Glomerular endothelial cell (primary cell): ENCODE measurements at regions not wholly inside any gene's neighbourhood (a gene's known extent, or its start where the extent isn't known, plus 50 kb on each side); places are given as distances from the start of the nearest gene placed in this dataset.
"Not testable (repeated sequence)": the region's sequence is repeated elsewhere in the genome, so short reads cannot be mapped to it uniquely, and the experiment has no call there.

ENCODE experiments used
- DNase-seq: peaks from one replicate; pipeline ENCODE4 v3.0.0-alpha.2; 2011; ENCODE audit warnings: low read depth, low spot score; ENCODE audit errors: extremely low read depth

DNA sequence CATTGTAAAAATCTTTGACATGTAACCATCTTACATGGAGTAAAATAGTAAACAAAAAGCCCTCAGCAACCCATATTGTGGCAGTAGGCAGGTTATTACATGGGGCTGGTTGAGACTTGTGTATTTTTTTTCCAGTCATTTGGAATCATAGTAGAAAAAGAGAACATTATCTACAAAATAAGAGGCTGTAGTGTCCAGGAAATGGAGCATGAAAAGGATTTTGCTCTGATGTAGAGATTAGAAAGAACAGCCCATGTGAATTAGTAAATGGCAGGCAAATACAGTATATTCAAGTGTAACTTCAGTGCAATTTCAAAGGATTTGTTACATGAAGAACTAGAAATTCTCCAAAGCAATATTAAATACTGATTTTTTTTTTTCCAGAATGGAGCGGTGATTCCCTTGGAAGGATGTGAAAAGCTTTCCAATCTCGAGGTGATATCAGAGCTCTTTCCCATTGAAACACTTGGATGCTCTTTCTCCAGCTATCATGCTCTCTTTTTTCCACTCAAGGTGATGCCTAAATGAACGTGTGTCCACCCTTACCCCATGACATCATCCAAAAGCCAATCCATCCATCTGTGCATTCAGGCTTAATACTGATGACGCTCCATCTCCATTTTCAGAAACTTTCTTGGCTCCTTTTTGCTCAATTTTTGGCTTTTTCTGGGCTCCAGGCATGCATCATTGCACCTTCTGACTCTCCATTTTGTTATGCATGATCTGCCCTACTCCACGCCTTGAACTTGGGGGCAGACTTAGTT is 1034.7 kb downstream of the TYW1 start:
- no peak for DNase-seq

DNA sequence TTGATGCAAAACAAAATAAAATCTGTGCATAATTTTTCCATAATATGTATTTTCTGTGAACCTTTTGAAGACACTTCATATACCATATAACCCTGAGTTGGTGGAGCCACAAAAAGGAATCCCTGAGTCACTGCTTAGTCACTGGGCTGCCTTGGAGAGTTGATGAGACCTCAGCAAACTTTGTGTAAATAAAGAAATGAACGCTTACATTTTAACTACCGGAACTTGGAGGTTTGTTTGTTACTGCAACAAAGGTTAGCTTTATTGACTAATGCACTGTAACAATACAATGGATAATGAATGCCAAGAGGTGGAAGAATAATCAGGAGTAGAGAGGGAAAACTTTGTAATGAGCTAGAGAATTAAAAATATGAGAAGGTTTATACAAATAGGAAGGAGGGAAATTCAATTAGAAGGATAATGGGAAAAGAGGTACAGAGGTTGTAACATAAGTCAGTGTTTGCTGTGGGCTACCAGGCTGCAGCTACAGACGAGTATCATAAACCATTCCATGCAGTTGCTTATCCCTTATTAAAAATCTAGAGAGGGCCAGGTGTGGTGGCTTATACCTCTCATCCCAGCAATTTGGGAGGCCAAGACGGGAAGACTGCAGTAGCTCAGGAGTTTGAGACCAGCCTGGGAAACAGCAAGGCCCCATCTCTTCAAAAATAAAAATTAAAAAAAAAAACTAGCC is 1042.1 kb downstream of the TYW1 start:
- DNase-seq: no peak

DNA sequence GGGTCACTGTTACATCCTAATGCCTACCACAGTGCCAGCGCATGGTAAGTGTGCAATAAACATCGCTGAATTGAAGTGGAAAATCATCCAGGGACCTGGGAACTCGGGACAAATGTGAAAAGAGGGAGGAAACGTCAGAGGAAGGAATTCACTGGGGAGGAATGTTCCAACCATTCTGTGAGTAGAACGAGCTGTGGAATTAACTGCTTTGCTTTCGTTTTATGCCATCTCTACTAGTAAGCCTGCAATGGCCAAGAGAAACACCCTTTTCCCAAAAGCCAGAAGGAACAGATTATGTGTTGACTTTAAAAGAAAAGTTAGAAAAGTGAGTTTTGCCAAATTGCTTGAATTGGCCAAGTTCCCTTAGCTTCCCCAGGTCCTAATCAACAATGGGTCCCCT is 1044.9 kb downstream of the TYW1 start:
- DNase-seq: no peak

DNA sequence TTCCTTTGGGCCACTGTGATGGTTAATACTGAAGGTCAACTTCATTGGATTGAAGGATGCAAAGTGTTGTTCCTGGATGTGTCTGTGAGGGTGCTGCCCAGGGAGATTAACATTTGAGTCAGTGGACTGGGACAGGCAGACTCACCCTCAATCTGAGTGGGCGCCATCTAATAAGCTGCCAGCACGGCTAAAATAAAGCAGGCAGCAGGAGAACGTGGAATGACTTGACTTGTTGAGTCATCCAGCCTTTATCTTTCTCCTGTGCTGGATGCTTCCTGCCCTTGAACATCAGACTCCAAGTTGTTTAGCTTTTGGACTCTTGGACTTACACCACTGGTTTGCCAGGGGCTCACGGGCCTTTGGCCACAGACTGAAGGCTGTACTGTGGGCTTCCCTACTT is 1046.9 kb downstream of the TYW1 start:
- no peak for DNase-seq

DNA sequence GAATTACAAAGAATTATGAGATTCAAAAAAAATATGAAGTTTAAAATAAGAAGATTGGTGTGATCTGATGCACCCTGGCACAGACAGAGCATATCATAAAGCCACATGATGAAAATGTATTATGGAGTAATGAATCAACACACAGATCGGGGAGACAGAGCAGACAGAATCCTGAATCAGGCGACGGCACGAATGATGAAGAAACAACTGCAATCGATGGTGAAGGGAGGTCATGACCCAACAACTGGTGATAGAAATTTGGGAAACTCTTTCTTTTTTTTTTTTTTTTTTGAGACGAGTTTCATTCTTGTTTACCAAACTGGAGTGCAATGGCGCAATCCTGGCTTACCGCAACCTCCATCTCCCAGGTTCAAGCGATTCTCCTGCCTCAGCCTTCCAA is 1054.0 kb downstream of the TYW1 start:
- no peak for DNase-seq

DNA sequence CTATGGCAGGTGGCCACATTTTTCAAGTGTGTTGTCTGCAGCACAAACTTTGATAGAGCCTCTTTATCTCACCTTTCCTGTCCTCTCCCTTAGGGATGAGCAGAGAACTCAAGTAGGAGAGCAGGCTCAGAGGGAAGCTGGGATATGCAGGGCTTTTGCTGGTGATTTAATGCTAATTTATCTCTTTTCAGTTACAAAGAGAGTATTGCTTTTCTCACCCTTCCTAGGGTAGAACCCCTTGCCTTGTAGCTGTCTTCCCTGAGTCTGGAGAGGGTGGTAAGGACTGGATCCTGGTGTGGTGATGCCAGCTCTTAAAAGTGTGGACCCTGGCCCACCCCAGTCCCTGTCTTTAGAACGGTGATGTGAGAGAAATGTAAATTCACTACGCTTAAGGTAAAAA is 1061.4 kb downstream of the TYW1 start:
- no peak for DNase-seq

DNA sequence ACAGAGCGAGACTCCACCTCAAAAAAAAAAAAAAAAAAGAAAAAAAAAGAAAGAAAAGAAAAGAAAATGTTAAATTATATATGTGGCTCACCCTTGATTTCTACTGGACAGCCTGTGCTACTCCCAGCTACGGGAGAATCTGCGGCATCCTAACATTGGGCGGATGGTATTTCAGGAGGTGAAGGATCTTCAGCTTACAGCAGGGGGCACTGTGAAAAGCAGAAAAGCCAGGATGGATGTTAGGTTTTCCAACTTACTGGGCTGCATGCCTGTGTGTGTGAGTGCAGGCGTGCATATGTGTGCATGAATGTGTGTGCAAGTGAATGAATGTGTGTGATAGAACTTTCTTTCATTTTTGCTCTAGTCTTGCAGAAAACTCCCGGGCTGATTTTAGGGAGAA is 1066.5 kb downstream of the TYW1 start:
- DNase-seq: no peak

DNA sequence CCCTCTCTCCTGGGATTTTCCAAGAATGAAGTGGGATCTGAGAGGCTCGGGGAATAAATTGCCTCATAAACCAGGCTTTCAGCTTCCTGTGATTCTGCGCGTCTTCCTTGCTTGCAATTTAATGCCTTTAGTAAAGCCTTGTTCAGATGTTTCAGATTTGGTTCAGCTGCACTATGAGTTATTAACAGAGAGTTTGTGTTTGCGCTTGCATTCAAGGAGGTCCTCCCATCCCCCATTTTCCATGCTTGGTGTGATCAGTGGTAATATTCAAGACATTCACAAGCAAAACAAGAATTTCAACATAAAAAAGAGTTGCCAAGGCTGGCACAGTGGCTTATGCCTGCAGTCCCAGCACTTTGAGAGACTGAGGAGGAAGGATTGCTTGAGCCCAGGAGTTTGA is 1068.9 kb downstream of the TYW1 start:
- DNase-seq: no peak

DNA sequence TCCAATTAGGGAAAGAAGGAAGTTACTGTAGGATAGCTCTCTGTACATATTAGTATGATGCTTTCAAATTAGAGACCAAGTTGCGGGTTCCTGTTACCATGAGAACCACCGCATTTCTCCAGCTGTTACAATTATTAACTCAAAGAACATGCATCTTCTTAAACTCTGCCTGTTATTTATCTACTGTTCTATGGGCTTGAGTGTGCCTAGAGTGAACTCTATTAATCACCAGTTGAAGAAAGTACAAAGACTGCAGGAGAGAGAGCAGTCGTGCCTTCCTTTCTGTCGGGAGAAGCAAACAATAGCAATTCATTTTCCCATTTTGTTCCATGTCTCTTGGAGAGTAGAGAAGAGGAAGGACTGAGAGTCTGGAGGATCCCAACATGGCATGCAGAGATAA is 1071.2 kb downstream of the TYW1 start:
- no peak for DNase-seq

DNA sequence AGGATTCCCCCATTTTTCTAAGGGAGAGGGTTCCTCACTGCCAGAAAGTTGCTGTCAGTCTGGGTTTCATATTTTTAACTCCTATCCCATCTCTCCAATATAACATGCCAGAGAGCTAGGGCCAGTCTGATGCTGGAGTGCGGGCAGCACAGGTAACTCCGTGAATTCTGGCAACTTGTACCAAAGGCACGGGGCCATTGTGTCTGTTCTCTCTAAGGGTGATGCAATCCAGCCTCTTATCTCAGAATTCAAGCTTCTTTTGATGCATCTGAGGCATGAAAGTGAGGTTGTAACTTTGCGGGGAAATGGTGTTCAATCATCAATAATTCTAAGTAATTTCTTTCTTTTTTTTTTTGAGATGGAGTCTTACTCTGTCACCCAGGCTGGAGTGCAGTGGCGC is 1074.4 kb downstream of the TYW1 start:
- no peak for DNase-seq

DNA sequence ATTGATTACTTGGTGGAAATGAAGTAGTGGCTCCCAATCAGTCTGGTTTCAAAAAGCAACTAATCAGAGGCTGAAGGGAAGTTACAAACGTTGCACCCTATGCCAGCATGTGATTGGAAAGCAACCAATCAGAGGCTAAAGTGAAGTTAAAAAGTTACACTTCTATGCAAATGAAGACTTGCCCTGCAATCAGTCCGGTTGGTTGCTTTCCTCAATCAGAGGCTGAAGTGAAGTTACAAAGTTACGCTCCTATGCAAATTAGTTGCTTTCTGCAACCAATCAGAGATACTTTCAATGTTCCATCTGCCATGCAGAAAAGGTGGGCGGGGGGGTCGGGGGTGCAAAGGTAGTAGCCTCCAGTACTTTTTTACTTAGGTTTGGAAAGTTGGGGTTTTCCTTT is 1077.1 kb downstream of the TYW1 start:
- DNase-seq: no peak

DNA sequence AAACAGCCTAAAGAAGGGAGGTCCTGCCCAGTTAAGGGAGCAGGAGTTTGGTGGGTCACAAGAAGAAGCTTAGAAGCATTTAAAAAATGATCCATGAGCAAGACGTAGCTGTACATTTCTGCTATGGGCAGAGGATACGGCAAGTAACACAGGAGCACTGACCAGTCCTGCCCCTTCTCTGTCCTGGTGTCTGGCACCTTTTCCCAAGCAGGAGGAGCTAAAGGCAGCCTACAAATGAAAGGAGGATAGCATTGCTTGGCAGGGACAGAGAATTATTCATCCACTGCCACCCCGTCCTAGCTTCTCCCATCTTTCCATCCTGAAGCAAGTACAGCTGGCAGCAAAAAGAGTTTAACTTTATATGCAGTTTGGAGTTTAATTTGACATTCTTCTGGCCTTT is 1077.6 kb downstream of the TYW1 start:
- no peak for DNase-seq

DNA sequence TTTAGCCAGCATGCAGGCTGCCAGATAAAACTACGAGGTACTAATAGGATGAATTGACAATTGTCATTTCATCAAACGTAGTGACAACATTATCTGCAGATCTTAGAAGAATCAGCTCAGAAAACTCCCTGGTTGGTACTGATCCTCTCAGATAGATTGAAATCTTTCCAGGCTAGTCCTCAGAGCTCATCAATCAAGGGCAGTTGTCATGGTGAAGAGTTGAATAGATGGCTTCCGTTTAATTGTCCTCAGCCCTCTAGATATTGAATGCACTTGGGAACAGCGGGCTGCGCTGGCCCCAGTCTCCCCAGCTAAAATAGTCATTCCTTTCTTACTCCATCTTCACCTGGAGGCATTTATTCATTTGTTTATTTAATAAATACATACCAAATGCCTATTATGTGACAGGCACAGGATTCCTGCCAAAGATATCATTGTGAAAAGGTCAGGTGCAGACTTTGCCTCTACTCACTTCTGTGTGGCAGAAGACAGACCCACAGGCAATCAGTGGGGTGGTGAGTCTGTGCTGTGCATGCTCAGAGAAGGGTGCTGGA is 1081.6 kb downstream of the TYW1 start:
- DNase-seq: no peak

DNA sequence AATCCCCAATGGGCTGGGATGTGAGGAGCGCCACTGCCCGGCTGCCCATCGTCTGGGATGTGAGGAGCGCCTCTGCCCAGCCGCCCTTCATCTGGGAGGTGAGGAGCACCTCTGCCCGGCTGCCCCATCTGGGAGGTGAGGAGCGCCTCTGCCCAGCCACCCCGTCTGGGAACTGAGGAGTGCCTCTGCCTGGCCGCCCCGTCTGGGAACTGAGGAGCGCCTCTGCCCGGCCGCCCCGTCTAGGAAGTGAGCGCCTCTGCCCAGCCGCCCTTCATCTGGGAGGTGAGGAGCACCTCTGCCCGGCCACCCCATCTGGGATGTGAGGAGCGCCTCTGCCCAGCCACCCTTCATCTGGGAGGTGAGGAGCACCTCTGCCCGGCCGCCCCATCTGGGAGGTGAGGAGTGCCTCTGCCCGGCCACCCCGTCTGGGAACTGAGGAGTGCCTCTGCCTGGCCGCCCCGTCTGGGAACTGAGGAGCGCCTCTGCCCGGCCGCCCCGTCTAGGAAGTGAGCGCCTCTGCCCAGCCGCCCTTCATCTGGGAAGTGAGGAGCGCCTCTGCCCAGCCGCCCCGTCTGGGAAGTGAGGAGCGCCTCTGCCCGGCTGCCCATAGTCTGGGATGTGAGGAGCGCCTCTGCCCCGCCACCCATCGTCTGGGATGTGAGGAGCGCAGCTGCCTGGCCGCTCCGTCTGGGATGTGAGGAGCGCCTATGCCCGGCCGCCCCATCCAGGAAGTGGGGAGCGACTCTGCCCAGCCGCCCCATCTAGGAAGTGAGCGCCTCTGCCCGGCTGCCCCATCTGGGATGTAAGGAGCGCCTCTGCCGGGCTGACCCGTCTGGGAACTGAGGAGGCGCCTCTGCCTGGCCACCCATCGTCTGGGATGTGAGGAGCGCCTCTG is 1085.7 kb downstream of the TYW1 start:
- not testable (repeated sequence) for DNase-seq

DNA sequence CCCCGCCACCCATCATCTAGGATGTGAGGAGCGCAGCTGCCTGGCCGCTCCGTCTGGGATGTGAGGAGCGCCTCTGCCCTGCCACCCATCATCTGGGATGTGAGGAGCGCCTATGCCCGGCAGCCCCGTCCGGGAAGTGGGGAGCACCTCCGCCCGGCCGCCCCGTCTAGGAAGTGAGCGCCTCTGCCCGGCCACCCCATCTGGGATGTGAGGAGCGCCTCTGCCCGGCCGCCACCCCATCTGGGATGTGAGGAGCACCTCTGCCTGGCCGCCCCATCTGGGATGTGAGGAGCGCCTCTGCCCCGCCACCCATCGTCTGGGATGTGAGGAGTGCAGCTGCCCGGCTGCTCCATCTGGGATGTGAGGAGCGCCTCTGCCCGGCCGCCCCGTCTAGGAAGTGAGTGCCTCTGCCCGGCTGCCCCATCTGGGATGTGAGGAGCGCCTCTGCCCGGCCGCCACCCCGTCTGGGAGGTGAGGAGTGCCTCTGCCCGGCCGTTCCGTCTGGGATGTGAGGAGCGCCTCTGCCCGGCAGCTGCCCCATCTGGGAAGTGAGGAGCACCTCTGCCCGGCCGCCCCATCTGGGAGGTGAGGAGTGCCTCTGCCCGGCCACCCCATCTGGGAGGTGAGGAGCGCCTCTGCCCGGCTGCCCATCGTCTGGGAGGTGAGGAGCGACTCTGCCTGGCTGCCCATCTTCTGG is 1086.5 kb downstream of the TYW1 start:
- not testable (repeated sequence) for DNase-seq

DNA sequence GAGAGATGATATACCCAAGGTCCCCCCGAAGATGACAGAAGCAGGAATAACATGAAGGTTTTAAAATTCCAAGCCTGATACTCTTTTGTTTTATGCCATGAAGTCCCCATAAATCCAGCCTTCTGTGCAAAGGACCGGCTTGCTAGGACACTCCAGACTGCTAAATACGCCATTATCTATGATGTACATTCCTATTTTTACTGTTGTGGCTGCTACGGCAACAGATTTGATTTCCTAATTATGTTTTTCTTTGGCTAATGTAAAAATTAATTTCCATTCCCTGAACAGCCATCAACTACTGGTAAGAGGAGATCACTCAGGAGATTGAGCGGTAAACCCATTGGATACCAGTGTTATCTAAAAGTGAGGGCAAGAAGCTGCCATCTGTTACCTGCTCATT is 1090.8 kb downstream of the TYW1 start:
- DNase-seq: no peak

DNA sequence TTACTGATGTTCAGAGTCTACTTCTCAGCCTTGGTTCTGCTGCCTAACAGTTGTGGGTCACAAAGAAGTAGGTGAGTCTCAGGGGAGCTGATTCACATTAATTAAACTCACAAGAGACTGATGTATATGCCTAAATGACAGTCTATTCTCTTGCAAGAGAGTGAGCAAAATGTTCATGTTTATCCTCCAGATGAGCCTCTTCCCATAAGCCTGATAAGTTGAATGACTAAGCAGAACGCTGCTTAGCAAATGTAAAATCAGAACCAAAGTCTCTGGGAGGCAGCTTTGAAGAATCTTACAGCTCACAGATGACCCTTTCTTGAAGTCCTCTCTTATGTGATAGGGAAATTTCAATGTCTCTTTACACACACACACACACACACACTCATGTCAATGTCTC is 1092.2 kb downstream of the TYW1 start:
- DNase-seq: no peak

DNA sequence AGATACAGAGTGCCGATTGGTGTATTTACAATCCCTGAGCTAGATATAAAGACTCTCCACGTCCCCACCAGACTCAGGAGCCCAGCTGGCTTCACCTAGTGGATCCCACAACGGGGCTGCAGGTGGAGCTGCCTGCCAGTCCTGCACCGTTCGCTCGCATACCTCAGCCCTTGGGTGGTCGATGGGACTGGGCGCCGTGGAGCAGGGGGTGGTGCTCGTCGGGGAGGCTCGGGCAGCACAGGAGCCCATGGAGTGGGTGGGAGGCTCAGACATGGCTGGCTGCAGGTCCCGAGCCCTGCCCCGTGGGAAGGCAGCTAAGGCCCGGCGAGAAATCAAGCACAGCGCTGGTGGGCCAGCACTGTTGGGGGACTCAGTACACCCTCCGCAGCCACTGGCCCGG is 1093.6 kb downstream of the TYW1 start:
- DNase-seq: not testable (repeated sequence)

DNA sequence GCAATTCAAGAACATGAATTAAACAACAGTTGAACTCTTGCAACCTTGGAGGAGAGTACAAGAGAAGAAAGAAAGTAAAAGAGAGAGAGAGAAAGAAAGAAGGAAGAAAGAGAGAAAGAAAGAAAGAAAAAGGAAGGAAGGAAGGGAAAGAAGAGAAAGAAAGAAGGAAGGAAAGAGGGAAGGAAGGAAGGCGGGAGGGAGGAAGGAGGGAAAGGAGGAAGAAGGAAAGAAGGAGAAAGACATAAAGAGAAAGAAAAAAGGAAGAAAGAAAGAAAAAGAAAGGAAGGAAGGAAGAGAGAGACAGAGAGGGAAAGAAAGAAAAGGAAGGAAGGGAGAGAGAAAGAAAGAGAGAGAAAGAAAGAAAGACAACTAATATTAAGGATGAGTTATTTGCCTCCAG is 1106.7 kb downstream of the TYW1 start:
- DNase-seq: no peak

DNA sequence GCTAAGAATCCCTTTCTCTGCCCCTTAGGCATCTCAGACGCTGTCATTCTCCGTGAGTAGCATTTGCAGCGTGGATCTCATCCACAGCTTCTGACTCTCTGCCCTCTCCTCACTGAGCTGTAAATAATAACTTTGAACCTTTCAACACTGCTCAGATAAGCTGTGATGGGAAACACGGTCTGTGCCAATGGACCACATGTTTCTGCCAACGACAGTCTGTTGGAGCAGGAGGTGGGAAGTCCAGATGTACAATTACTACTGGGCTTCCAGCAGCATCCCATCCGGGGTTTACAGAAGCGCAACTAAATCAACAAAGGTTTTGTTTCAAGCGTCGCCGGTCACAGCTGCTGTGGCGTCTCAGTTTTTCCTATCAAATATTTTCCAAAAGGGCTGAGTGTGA is 1110.6 kb downstream of the TYW1 start:
- no peak for DNase-seq

DNA sequence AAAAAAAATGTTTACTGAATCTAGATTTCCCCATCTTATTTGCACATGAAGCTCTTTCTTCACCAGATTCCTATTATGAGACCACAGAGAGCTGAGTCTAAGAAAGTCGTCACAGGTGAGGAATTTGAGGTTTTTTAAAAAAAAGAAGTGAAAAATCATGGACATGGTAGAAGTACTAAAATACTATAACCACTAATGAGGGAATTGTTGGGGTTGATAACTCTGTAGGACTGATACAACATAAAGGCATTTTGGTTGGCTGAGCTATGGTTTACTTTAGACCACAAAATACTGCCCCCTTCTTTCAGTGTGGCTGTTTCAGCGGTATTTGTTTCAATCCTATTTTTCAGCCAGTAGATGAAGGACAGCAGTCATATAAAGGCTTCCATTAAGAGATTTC is 1111.3 kb downstream of the TYW1 start:
- DNase-seq: no peak
